ENCODE measurements at regions not wholly inside any gene's neighbourhood (a gene's known extent, or its start where the extent isn't known, plus 50 kb on each side); places are given as distances from the start of the nearest gene placed in this dataset.

DNA sequence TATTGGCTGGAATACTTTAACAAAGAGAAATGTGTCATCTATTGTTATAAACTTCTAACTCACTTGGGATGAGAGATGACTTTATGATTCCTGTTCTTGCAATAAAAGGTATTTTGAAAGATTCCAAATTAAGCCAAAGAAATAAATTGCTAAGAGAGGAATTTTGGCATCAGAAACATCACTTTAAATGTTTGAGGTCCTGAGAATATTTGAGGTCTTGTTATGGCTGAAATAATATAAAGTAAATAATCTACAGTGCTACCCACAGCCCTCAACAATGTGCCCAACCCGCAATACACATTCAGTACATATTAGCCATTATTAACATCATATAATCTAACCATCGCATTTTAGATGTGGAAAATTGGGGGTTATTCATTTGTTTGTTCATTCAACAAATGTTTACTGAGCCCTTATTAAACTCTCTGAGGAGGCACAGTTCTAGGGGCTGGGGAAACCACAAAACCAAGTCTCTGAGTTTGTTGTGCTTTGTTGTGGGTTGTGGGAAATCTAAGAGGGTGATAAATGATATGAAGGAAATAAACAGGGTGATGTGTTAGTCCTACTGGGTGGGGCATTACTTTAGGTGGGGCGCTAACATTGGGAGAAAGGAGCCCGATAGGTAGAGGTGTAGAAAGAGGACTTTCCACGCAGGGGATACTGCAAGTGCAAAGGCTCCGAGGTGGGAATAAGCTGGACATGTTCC, 135.2 kb upstream of the CLINT1 start:
- Histone ChIP-seq H3K4me3 (ENCODE audit: low read depth in 1 of 2, low read length in 2 of 2) (no peak overlapping the region), H3K9me3 (ENCODE audit: control insufficient read depth in 1 of 2, low read length in 2 of 2) (no peaks in the 10 kb centered on the region), H3K4me1 (ENCODE audit: control insufficient read depth in 1 of 2, insufficient read depth in 2 of 2, low read length in 2 of 2) (no peaks in the 10 kb centered on the region), H3K27me3 (ENCODE audit: low read depth, low read length) (no peaks in the 10 kb centered on the region), H3K27ac (ENCODE audit: low read length) (no peak overlapping the region), H3K36me3 (ENCODE audit: control insufficient read depth in 1 of 2, insufficient read depth in 2 of 2, low read length in 2 of 2) (no peaks in the 10 kb centered on the region)

DNA sequence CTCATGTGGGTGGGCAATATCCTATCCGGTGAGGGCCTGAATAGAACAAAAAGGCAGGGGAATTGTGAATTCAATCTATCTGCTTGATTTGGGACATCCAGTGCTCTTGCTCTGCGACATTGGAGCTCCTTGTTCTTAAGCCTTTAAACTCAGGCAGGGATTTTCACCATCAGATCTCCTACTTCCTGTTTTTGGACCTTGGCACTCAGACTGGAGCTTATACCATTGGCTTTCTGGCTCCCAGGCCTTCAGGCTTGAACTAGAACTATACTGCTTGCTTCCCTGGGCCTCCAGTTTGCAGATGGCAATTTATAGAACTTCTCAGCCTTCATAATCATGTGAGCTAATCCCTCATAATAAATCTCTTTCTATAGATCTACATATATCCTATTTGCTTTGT, 134.3 kb upstream of the CLINT1 start:
- no peak overlapping the region for H3K4me3 ChIP-seq (ENCODE audit: low read depth in 1 of 2, low read length in 2 of 2)
- no peaks in the 10 kb centered on the region for H3K4me1 ChIP-seq (ENCODE audit: control insufficient read depth in 1 of 2, insufficient read depth in 2 of 2, low read length in 2 of 2)
- H3K36me3 ChIP-seq (ENCODE audit: control insufficient read depth in 1 of 2, insufficient read depth in 2 of 2, low read length in 2 of 2), result no peaks in the 10 kb centered on the region
- no peaks in the 10 kb centered on the region for H3K27me3 ChIP-seq (ENCODE audit: low read depth, low read length)
- no peaks in the 10 kb centered on the region for H3K9me3 ChIP-seq (ENCODE audit: control insufficient read depth in 1 of 2, low read length in 2 of 2)
- H3K27ac ChIP-seq (ENCODE audit: low read length), result no peak overlapping the region

DNA sequence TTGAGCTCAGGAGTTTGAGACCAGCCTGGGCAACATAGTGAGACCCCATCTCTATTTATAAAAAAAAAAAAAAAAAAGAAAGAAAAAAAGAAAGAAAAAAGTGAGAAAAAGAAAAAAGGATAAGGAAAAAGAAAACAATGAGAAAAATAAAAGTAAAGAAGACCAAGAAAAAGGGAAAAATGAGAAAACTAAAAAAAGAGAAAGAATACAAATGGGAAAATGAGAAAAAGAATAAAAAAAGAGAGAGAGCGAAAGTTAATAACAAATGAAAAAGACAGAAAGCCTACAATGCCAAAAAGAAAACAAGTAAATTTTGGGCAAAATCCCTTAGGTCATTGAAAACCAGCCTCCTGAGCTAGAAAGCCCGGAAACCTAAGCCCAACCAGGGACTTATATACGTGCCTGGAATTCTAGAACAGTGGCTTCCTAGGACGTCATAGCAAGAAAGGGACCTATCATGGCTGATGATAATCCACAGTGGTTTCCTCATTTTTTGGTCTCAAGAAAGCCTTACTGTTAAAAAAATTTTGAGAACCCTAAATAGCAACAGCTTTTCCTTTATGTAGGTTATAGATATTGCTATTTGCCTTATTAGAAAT, 131.7 kb upstream of the CLINT1 start:
- Histone ChIP-seq H3K27ac (ENCODE audit: low read length) (no peak overlapping the region), H3K4me1 (ENCODE audit: control insufficient read depth in 1 of 2, insufficient read depth in 2 of 2, low read length in 2 of 2) (no peaks in the 10 kb centered on the region), H3K36me3 (ENCODE audit: control insufficient read depth in 1 of 2, insufficient read depth in 2 of 2, low read length in 2 of 2) (no peaks in the 10 kb centered on the region), H3K4me3 (ENCODE audit: low read depth in 1 of 2, low read length in 2 of 2) (no peak overlapping the region), H3K9me3 (ENCODE audit: control insufficient read depth in 1 of 2, low read length in 2 of 2) (no peaks in the 10 kb centered on the region), H3K27me3 (ENCODE audit: low read depth, low read length) (no peaks in the 10 kb centered on the region)

DNA sequence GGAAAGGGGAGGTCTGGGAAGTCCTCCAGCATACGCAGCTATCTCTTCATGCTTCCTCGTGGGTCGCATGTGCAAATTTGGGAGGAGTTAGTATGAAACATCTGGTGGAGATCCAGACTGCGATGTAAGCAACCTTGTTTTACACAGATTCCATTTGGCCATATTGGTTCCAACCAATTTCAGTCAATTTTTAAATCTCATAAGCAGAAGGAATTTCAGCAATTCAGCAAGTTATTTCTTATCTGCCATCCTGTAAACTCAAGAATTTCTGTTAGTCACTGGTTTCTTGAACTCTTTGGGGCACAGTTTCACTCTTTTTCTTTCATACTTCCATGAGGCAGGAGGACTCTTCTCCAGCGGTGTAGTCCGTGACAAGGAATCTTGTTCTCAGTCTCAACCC, 130.4 kb upstream of the CLINT1 start:
- no peaks in the 10 kb centered on the region for H3K4me1 ChIP-seq (ENCODE audit: control insufficient read depth in 1 of 2, insufficient read depth in 2 of 2, low read length in 2 of 2)
- no peak overlapping the region for H3K4me3 ChIP-seq (ENCODE audit: low read depth in 1 of 2, low read length in 2 of 2)
- H3K27me3 ChIP-seq (ENCODE audit: low read depth, low read length), result no peaks in the 10 kb centered on the region
- H3K9me3 ChIP-seq (ENCODE audit: control insufficient read depth in 1 of 2, low read length in 2 of 2), result no peaks in the 10 kb centered on the region
- H3K27ac ChIP-seq (ENCODE audit: low read length), result no peak overlapping the region
- H3K36me3 ChIP-seq (ENCODE audit: control insufficient read depth in 1 of 2, insufficient read depth in 2 of 2, low read length in 2 of 2), result no peaks in the 10 kb centered on the region

DNA sequence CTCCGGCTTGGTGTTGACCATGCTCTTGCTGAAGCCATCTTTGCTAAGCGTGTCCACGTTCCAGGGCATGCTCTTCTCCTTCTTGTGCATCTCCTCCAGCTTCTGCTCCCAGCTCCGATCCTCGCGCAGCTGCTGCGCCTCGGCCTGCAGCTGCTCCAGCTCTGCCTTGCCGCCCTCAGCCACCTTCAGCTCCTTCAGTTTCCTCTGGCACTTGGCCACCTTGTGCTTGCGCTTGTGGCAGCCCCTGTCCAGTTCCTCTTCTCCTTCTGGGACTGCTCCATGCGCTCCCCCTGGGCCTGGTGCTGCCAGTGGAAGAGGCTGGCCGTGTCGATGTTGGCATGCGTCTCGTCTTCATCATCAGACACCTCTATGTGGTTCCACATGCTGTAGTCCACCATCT, 128.3 kb upstream of the CLINT1 start:
- H3K36me3 ChIP-seq (ENCODE audit: control insufficient read depth in 1 of 2, insufficient read depth in 2 of 2, low read length in 2 of 2), result no peaks in the 10 kb centered on the region
- H3K4me3 ChIP-seq (ENCODE audit: low read depth in 1 of 2, low read length in 2 of 2), result no peak overlapping the region
- H3K9me3 ChIP-seq (ENCODE audit: control insufficient read depth in 1 of 2, low read length in 2 of 2), result no peaks in the 10 kb centered on the region
- H3K27me3 ChIP-seq (ENCODE audit: low read depth, low read length), result no peaks in the 10 kb centered on the region
- no peak overlapping the region for H3K27ac ChIP-seq (ENCODE audit: low read length)
- no peaks in the 10 kb centered on the region for H3K4me1 ChIP-seq (ENCODE audit: control insufficient read depth in 1 of 2, insufficient read depth in 2 of 2, low read length in 2 of 2)

DNA sequence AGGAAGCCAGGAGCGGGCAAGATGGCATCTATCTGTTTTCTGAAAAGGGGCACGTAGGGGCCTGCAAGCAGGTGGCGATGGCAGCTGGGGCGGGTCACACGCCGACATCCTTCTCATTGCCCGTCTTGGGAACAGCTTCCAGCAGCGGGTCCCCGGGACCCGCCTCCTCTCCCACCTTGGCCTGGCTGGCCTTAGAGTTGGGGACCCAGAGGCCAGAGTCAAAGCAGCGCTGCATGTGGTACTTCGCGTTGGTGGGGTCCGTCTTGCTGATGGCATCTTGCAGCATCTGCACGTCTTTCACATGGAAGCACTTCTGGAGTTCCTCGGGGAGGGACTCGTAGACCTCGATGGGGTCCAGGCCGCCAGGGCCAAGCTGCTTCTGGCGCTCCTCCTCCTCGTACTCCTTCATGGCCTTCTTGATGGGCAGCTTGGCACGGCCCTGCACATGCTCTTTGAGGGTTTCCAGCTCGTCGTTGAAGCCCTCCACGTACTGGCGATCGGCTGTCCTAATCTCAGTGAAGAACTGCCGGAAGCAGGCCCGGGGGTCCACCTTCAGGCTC, 127.6 kb upstream of the CLINT1 start:
- Histone ChIP-seq H3K9me3 (ENCODE audit: control insufficient read depth in 1 of 2, low read length in 2 of 2) (no peaks in the 10 kb centered on the region), H3K27me3 (ENCODE audit: low read depth, low read length) (no peaks in the 10 kb centered on the region), H3K4me3 (ENCODE audit: low read depth in 1 of 2, low read length in 2 of 2) (no peak overlapping the region), H3K36me3 (ENCODE audit: control insufficient read depth in 1 of 2, insufficient read depth in 2 of 2, low read length in 2 of 2) (no peaks in the 10 kb centered on the region), H3K4me1 (ENCODE audit: control insufficient read depth in 1 of 2, insufficient read depth in 2 of 2, low read length in 2 of 2) (no peaks in the 10 kb centered on the region), H3K27ac (ENCODE audit: low read length) (no peak overlapping the region)

DNA sequence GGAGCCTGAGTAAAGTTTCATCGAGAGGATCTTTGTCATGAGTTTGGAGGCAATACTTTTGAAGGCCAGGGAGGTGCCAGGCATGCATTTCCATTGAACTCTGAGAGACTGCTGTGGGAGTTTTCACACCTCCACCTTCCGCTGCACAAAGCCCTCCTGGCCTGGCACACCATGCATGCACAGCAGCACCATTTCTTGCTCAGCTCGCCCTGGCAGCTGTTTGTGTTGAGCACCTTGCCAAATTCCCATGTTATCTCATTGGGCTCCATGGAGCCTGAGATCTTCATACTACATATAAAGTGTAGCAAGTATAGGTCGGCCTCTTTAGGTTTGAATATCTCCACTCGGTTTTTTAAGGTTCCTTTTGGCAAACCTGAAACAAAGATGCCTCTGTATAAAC, 125.7 kb upstream of the CLINT1 start:
- Histone ChIP-seq H3K9me3 (ENCODE audit: control insufficient read depth in 1 of 2, low read length in 2 of 2) (no peaks in the 10 kb centered on the region), H3K4me3 (ENCODE audit: low read depth in 1 of 2, low read length in 2 of 2) (no peak overlapping the region), H3K27ac (ENCODE audit: low read length) (no peak overlapping the region), H3K27me3 (ENCODE audit: low read depth, low read length) (no peaks in the 10 kb centered on the region), H3K4me1 (ENCODE audit: control insufficient read depth in 1 of 2, insufficient read depth in 2 of 2, low read length in 2 of 2) (no peaks in the 10 kb centered on the region), H3K36me3 (ENCODE audit: control insufficient read depth in 1 of 2, insufficient read depth in 2 of 2, low read length in 2 of 2) (no peaks in the 10 kb centered on the region)

DNA sequence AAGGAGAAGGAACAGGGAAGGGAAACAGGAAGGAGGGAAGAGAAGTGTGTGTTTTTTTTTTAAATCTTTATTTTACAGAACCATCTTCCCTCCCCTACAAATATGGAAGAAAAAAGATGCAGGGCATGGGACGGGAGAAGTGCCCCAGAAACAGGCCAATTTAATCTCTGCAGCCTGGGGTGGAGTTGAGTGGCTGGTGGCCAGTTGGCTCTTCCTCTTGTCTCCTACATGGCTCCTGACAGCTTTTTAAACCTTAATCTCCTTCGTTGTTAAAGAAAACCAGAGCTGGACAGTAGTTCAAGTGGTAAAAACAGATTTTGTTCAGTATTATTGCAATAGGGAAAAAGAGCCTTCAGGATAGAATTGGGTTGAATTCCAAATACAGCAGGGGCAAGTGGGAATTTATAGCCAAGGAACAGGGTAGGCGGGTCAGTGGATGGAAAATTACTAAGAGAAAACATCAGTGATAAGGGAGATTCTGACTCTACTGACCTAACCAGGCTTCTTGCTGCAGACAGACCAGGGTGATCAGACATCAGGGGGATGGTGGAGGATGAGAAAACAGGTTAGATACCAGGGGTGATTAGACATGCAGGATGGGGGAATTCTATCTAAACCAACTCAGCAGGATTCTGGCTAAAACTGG, 125.1 kb upstream of the CLINT1 start:
- Histone ChIP-seq H3K4me1 (ENCODE audit: control insufficient read depth in 1 of 2, insufficient read depth in 2 of 2, low read length in 2 of 2) (no peaks in the 10 kb centered on the region), H3K36me3 (ENCODE audit: control insufficient read depth in 1 of 2, insufficient read depth in 2 of 2, low read length in 2 of 2) (no peaks in the 10 kb centered on the region), H3K4me3 (ENCODE audit: low read depth in 1 of 2, low read length in 2 of 2) (no peak overlapping the region), H3K27me3 (ENCODE audit: low read depth, low read length) (no peaks in the 10 kb centered on the region), H3K9me3 (ENCODE audit: control insufficient read depth in 1 of 2, low read length in 2 of 2) (no peaks in the 10 kb centered on the region), H3K27ac (ENCODE audit: low read length) (no peak overlapping the region)

DNA sequence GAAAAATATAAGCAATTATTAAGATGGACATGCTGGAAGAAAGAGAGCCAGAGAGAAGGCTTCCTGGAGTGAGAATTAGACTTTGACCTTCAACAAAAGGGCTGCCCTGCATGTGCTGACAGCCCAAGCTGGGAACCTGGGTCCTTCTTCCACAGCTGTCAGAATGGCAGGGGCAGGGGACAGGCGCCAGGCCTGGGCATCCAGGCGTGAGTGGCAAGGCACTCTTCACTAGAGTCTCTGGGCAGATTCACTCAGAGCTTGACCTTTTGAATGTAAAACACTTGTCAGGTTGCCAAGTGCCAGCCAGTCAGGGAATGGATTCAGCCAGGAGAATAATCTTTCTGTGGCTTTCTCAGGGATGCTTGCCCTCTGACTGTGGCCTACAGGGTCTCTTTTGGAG, 119.1 kb upstream of the CLINT1 start:
- no peak overlapping the region for H3K27ac ChIP-seq (ENCODE audit: low read length)
- H3K36me3 ChIP-seq (ENCODE audit: control insufficient read depth in 1 of 2, insufficient read depth in 2 of 2, low read length in 2 of 2), result no peaks in the 10 kb centered on the region
- H3K9me3 ChIP-seq (ENCODE audit: control insufficient read depth in 1 of 2, low read length in 2 of 2), result no peaks in the 10 kb centered on the region
- H3K27me3 ChIP-seq (ENCODE audit: low read depth, low read length), result no peaks in the 10 kb centered on the region
- H3K4me1 ChIP-seq (ENCODE audit: control insufficient read depth in 1 of 2, insufficient read depth in 2 of 2, low read length in 2 of 2), result no peaks in the 10 kb centered on the region
- no peak overlapping the region for H3K4me3 ChIP-seq (ENCODE audit: low read depth in 1 of 2, low read length in 2 of 2)

DNA sequence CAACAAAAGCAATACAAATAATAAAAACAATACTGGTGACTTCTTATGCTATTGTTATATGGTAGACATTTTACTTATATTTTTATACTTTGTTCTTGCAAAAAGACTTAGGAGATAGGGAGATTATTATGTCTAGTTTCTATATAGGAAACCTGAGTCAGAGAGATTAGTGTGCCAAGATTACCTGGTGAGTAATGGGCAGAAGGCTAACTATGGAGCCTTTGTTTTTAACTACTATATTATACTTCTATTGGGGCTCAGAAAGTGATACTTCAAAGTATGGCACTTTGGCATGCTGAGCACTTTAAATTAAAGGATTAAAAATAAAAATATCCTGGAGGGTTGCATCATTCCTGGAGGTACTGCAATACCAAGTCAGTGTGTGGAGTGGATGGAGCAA, 117.5 kb upstream of the CLINT1 start:
- Histone ChIP-seq H3K27me3 (ENCODE audit: low read depth, low read length) (no peaks in the 10 kb centered on the region), H3K4me1 (ENCODE audit: control insufficient read depth in 1 of 2, insufficient read depth in 2 of 2, low read length in 2 of 2) (peaks cover 0 to 8% of the 10 kb centered on the region in 2 donors)

DNA sequence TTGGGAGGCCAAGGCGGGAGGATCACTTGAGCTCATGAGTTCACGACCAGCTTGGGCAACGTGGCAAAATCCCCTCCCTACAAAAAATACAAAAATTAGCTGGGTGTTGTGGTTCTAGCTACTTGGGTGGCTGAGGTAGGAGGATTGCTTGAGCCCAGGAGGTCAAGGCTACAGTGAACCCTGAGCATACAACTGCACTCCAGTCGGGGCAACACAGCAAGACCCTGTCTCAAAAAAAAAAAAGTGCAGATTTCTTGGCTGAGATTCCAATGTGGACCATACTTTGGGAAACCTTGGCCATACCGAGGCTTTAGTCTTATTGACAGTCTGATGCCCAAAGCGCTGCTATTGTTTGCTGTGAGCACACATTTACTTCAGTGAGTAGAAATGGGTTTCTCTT, 113.6 kb upstream of the CLINT1 start:
- Histone ChIP-seq H3K4me3 (ENCODE audit: low read depth in 1 of 2, low read length in 2 of 2) (no peak overlapping the region), H3K4me1 (ENCODE audit: control insufficient read depth in 1 of 2, insufficient read depth in 2 of 2, low read length in 2 of 2) (peaks cover 0 to 8% of the 10 kb centered on the region in 2 donors), H3K9me3 (ENCODE audit: control insufficient read depth in 1 of 2, low read length in 2 of 2) (no peaks in the 10 kb centered on the region), H3K27ac (ENCODE audit: low read length) (no peak overlapping the region), H3K36me3 (ENCODE audit: control insufficient read depth in 1 of 2, insufficient read depth in 2 of 2, low read length in 2 of 2) (no peaks in the 10 kb centered on the region), H3K27me3 (ENCODE audit: low read depth, low read length) (no peaks in the 10 kb centered on the region)

More for the DNA sequence above, 117.5 kb upstream of the CLINT1 start:
- H3K4me3 ChIP-seq (ENCODE audit: low read depth in 1 of 2, low read length in 2 of 2), result no peak overlapping the region
- no peaks in the 10 kb centered on the region for H3K9me3 ChIP-seq (ENCODE audit: control insufficient read depth in 1 of 2, low read length in 2 of 2)
- no peak overlapping the region for H3K27ac ChIP-seq (ENCODE audit: low read length)
- no peaks in the 10 kb centered on the region for H3K36me3 ChIP-seq (ENCODE audit: control insufficient read depth in 1 of 2, insufficient read depth in 2 of 2, low read length in 2 of 2)
